ENCODE measurements at regions not wholly inside any gene's neighbourhood (a gene's known extent, or its start where the extent isn't known, plus 50 kb on each side); places are given as distances from the start of the nearest gene placed in this dataset.
"Not testable (repeated sequence)": the region's sequence is repeated elsewhere in the genome, so short reads cannot be mapped to it uniquely, and the experiment has no call there.

GRCh38 chr6:14766391-14766994, 479.4 kb upstream of the JARID2 start:
- DNase-seq = no peak

- DNase-seq = peak in 1 of 14 donors; percentile 14
Measured at GRCh38 chr6:14767226-14767625, 478.6 kb upstream of the JARID2 start.

GRCh38 chr6:14770040-14770439, 475.8 kb upstream of the JARID2 start:
- no peak for DNase-seq

- DNase-seq = no peak
Measured at GRCh38 chr6:14770572-14770971, 475.3 kb upstream of the JARID2 start.

GRCh38 chr6:14771016-14771415, 474.9 kb upstream of the JARID2 start:
- no peak for DNase-seq

- no peak for DNase-seq
Measured at GRCh38 chr6:14772188-14772587, 473.7 kb upstream of the JARID2 start.

GRCh38 chr6:14775528-14775927, 470.3 kb upstream of the JARID2 start:
- DNase-seq = no peak

- no peak for DNase-seq
Measured at GRCh38 chr6:14776307-14776706, 469.6 kb upstream of the JARID2 start.

GRCh38 chr6:14781772-14782525, 463.9 kb upstream of the JARID2 start:
- no peak for DNase-seq

GRCh38 chr6:14782921-14783464, 462.9 kb upstream of the JARID2 start:
- DNase-seq = not testable (repeated sequence)

- DNase-seq = no peak
Measured at GRCh38 chr6:14783594-14783993, 462.3 kb upstream of the JARID2 start.

- DNase-seq = no peak
Measured at GRCh38 chr6:14784596-14785492, 461.0 kb upstream of the JARID2 start.

GRCh38 chr6:14785493-14785790, 460.4 kb upstream of the JARID2 start:
- DNase-seq = no peak

- no peak for DNase-seq
Measured at GRCh38 chr6:14786008-14786407, 459.9 kb upstream of the JARID2 start.

- DNase-seq = no peak
Measured at GRCh38 chr6:14786455-14786854, 459.4 kb upstream of the JARID2 start.

GRCh38 chr6:14787250-14787649, 458.6 kb upstream of the JARID2 start:
- DNase-seq = no peak

- no peak for DNase-seq
Measured at GRCh38 chr6:14787677-14788076, 458.2 kb upstream of the JARID2 start.

GRCh38 chr6:14789996-14790395, 455.9 kb upstream of the JARID2 start:
- DNase-seq = no peak

- no peak for DNase-seq
Measured at GRCh38 chr6:14790976-14791375, 454.9 kb upstream of the JARID2 start.

- DNase-seq = no peak
Measured at GRCh38 chr6:14791526-14791925, 454.3 kb upstream of the JARID2 start.

GRCh38 chr6:14792118-14792955, 453.5 kb upstream of the JARID2 start:
- DNase-seq = no peak

- peak in 1 of 14 donors; percentile 86 for DNase-seq
Measured at GRCh38 chr6:14795451-14795850, 450.4 kb upstream of the JARID2 start.

Measured in C1 segment of cervical spinal cord (tissue), 14 donors.